CD8-positive, alpha-beta memory T cell (primary cell): ENCODE measurements at regions not wholly inside any gene's neighbourhood (a gene's known extent, or its start where the extent isn't known, plus 50 kb on each side); places are given as distances from the start of the nearest gene placed in this dataset.

ENCODE experiments used
- CTCF ChIA-PET: fragments of 350-600 bp; sonication (Branson Sonifier 250); formaldehyde crosslinking; loops from one replicate; lab custom pipeline; 2021; ENCODE audit warnings: antibody characterized with exemption; lab: Charles Lee
- POLR2A ChIA-PET: fragments of 350-600 bp; sonication (Branson Sonifier 250); formaldehyde crosslinking; loops from one replicate; lab custom pipeline; 2021; ENCODE audit warnings: antibody characterized with exemption; lab: Charles Lee
- DNase-seq, 5 donors: peaks; one replicate each; pipeline versions ENCODE4 v3.0.0 to v3.0.0-alpha.2; 2020 to 2022; ENCODE audit warnings: mixed read lengths in 1 of 5
- H3K27ac ChIP-seq: one replicate; pipeline ENCODE4 v1.7.0; 2013; ENCODE audit warnings: low read depth, mild to moderate bottlenecking, low read length, moderate library complexity
- H3K27me3 ChIP-seq: 2 replicates; pipeline ENCODE4 v1.7.0; 2013; ENCODE audit warnings: low read length, mild to moderate bottlenecking; ENCODE audit not compliant: insufficient read depth, poor library complexity, severe bottlenecking
- H3K36me3 ChIP-seq: 2 replicates; pipeline ENCODE4 v1.7.0; 2013; ENCODE audit warnings: mild to moderate bottlenecking, low read length, moderate library complexity; ENCODE audit not compliant: insufficient read depth
- H3K4me1 ChIP-seq: 2 replicates; pipeline ENCODE4 v1.7.0; 2013; ENCODE audit warnings: mild to moderate bottlenecking, low read length, moderate library complexity; ENCODE audit not compliant: insufficient read depth
- H3K4me3 ChIP-seq: 2 replicates; pipeline ENCODE4 v1.7.0; 2013; ENCODE audit warnings: mild to moderate bottlenecking, low read length
- H3K9me3 ChIP-seq: 2 replicates; pipeline ENCODE4 v1.7.0; 2013; ENCODE audit warnings: mild to moderate bottlenecking, low read length
- H3K27ac Mint-ChIP-seq, 8 donors: one replicate each; pipeline ENCODE4 v1.8.0; 2020 to 2021; ENCODE audit warnings: mixed read lengths in 8 of 8, mild to moderate bottlenecking in 6 of 8, inconsistent platforms in 3 of 8, moderate library complexity in 3 of 8
- H3K27me3 Mint-ChIP-seq, 2 donors: one replicate each; pipeline ENCODE4 v1.8.0; 2020 to 2021; ENCODE audit warnings: mixed read lengths in 2 of 2, mild to moderate bottlenecking in 1 of 2, moderate library complexity in 1 of 2
- H3K36me3 Mint-ChIP-seq, 3 donors: one replicate each; pipeline ENCODE4 v1.8.0; 2020 to 2021; ENCODE audit warnings: mixed read lengths in 3 of 3, inconsistent platforms in 1 of 3, mild to moderate bottlenecking in 1 of 3
- H3K4me1 Mint-ChIP-seq, 3 donors: one replicate each; pipeline ENCODE4 v1.8.0; 2020 to 2021; ENCODE audit warnings: mixed read lengths in 3 of 3, inconsistent platforms in 1 of 3, mild to moderate bottlenecking in 1 of 3
- H3K4me3 Mint-ChIP-seq, 7 donors: one replicate each; pipeline ENCODE4 v1.8.0; 2020 to 2021; ENCODE audit warnings: mixed read lengths in 7 of 7, mild to moderate bottlenecking in 6 of 7, moderate library complexity in 4 of 7, inconsistent platforms in 2 of 7
- H3K9me3 Mint-ChIP-seq, 5 donors: one replicate each; pipeline ENCODE4 v1.8.0; 2020 to 2022; ENCODE audit warnings: mixed read lengths in 5 of 5, mild to moderate bottlenecking in 3 of 5, moderate library complexity in 2 of 5, inconsistent platforms in 1 of 5

DNA sequence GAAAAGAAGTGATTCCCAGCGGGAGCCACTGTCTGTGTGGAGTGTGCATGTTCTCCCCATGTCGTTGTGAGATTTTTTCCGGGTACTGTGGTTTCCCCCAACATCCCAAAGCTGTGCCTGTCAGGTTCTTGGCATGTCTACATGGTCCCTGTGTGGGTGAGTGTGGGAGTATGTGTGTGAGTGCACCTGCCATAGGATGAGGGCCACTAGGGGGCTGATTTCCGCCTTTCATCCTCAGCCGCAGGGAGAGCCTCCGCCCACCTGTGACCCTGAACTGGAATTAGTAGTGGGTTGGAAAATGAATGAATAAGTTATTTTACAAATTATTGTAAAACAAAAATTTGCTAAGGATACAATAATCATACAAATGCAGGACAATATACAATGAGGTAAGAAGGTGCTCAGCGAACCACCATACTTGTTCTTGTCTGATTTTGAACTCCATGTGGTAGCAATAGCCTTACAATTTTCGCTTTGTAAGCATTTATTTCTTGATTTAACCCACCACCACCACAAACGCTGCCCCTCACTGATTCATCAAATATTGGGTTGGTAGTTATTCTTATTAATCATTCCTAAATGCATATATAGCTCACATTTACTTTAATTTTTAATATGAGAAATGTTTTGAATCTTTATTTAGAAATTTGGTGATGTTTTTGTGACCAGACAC, 641.2 kb upstream of the VSTM2A start:
- no peak overlapping the region for H3K27ac Mint-ChIP-seq
- Histone ChIP-seq H3K27ac (no peak overlapping the region), H3K4me3 (no peak overlapping the region), H3K36me3 (no peaks in the 10 kb centered on the region), H3K27me3 (no peaks in the 10 kb centered on the region), H3K9me3 (no peaks in the 10 kb centered on the region), H3K4me1 (no peaks in the 10 kb centered on the region)
- POLR2A ChIA-PET: no interaction called here
- CTCF ChIA-PET: no interaction called here
- no peaks in the 10 kb centered on the region for H3K4me1 Mint-ChIP-seq
- no peak overlapping the region for H3K4me3 Mint-ChIP-seq
- H3K36me3 Mint-ChIP-seq: peaks cover 0 to 2% (median 0%) of the 10 kb centered on the region in 3 donors
- peaks cover 9 to 45% (median 17%) of the 10 kb centered on the region in 5 donors for H3K9me3 Mint-ChIP-seq
- no peak for DNase-seq
- H3K27me3 Mint-ChIP-seq: no peaks in the 10 kb centered on the region

DNA sequence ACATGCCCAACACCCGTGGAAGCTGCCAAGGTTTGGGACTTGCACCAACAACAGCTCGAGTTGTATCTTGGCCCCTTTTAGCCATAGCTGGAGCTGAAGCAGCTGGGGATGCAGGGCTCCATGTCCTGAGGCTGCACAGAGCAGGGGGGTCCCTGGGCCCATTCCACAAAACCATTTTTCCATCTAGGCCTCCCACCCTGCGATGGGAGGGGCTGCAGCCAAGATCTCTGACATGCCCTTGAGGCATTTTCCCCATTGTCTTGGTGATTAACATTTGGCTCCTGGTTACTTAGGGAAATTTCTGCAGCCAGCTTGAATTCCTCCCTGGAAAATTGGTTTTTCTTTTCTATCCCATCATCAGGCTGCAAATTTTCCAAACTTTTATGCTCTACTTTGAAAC, 637.8 kb upstream of the VSTM2A start:
- H3K9me3 ChIP-seq: no peaks in the 10 kb centered on the region
- no peak for DNase-seq
- H3K4me1 Mint-ChIP-seq: no peaks in the 10 kb centered on the region
- no peaks in the 10 kb centered on the region for H3K27me3 Mint-ChIP-seq
- H3K4me3 ChIP-seq: no peak overlapping the region
- no peak overlapping the region for H3K27ac Mint-ChIP-seq
- H3K4me1 ChIP-seq: no peaks in the 10 kb centered on the region
- CTCF ChIA-PET: no interaction called here
- H3K36me3 ChIP-seq: no peaks in the 10 kb centered on the region
- H3K4me3 Mint-ChIP-seq: no peak overlapping the region
- peaks cover 7 to 40% (median 33%) of the 10 kb centered on the region in 5 donors for H3K9me3 Mint-ChIP-seq
- H3K27me3 ChIP-seq: no peaks in the 10 kb centered on the region
- H3K36me3 Mint-ChIP-seq: peaks cover 0 to 2% (median 0%) of the 10 kb centered on the region in 3 donors
- H3K27ac ChIP-seq: no peak overlapping the region
- POLR2A ChIA-PET: no interaction called here

DNA sequence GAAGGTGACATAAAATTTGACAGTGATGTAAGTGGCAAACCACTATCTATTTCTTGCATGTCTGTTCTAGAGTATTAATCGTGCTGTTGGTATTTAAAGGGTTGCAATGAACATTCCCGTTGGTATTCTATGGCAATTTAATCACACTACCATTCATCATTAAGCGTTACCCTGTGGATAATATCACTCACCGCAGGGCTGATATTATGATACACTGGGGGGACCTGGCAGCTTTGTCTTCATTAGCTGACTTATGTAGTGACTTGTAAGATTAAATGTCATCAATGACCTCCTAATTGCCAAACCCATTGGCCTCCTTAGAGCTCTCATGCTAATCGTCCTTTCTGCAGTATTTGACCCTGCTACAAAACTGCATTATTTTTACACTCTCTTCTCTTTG, 624.5 kb upstream of the VSTM2A start:
- no peaks in the 10 kb centered on the region for H3K4me1 Mint-ChIP-seq

DNA sequence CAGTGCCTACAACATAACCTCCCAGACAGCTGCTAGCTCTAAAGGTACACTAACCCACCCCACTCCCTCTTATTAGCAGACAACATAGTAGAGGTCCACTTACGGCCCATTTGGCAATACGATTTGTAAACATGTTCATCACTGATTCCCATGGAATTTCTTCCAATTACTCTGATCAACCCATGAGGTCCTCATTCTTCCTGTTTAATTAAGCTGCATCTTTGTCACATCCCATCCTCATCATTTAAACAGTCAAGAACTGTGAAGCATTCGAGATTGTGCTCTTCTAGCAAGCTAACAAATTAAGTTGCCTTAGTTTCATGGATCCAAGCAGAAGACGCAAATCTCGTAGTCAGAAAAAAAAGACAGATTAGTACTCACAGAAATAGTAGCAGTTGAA, 622.2 kb upstream of the VSTM2A start:
- POLR2A ChIA-PET: no interaction called here
- DNase-seq: no peak
- Histone ChIP-seq H3K36me3 (no peaks in the 10 kb centered on the region), H3K4me1 (no peaks in the 10 kb centered on the region), H3K27me3 (no peaks in the 10 kb centered on the region), H3K4me3 (no peak overlapping the region), H3K9me3 (no peaks in the 10 kb centered on the region), H3K27ac (no peak overlapping the region)
- Mint-ChIP-seq H3K9me3 (peaks cover 10 to 39% (median 20%) of the 10 kb centered on the region in 5 donors), H3K4me3 (no peak overlapping the region), H3K4me1 (no peaks in the 10 kb centered on the region), H3K27ac (no peak overlapping the region), H3K27me3 (no peaks in the 10 kb centered on the region), H3K36me3 (no peaks in the 10 kb centered on the region)
- CTCF ChIA-PET: no interaction called here

More for the DNA sequence above, 624.5 kb upstream of the VSTM2A start:
- H3K9me3 ChIP-seq: no peaks in the 10 kb centered on the region
- POLR2A ChIA-PET: no interaction called here
- Mint-ChIP-seq H3K27me3 (no peaks in the 10 kb centered on the region), H3K4me3 (no peak overlapping the region), H3K27ac (no peak overlapping the region), H3K9me3 (peaks cover 12 to 35% (median 15%) of the 10 kb centered on the region in 5 donors), H3K36me3 (no peaks in the 10 kb centered on the region)
- CTCF ChIA-PET: no interaction called here
- no peak overlapping the region for H3K4me3 ChIP-seq
- DNase-seq: no peak
- H3K36me3 ChIP-seq: no peaks in the 10 kb centered on the region
- H3K27ac ChIP-seq: no peak overlapping the region
- no peaks in the 10 kb centered on the region for H3K4me1 ChIP-seq
- H3K27me3 ChIP-seq: no peaks in the 10 kb centered on the region

DNA sequence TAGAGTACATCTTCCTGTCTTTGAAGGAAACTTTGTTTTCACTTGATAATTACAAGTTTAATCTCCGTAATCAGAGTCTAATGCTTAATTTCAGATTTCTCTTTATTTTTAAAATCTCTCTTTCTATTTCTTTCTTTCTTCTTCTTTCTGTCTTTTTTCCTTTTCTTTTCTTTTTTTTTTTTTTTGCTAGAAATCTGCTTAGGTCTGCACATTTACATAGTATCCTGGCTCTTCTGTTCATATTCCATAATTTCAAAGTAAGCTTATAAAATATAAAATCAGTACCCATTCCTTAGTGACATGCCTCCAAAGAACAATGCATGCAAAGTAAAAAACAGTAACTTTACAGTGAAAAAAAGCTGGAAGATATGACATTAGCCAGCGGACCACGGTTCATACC, 601.7 kb upstream of the VSTM2A start:
- no peak for DNase-seq
- CTCF ChIA-PET: no interaction called here
- Mint-ChIP-seq H3K27me3 (no peaks in the 10 kb centered on the region), H3K4me3 (no peak overlapping the region), H3K36me3 (no peaks in the 10 kb centered on the region), H3K4me1 (no peaks in the 10 kb centered on the region), H3K9me3 (peaks cover 5 to 25% (median 21%) of the 10 kb centered on the region in 5 donors), H3K27ac (no peak overlapping the region)
- Histone ChIP-seq H3K9me3 (no peaks in the 10 kb centered on the region), H3K4me3 (no peak overlapping the region), H3K27ac (no peak overlapping the region), H3K27me3 (no peaks in the 10 kb centered on the region), H3K4me1 (no peaks in the 10 kb centered on the region), H3K36me3 (no peaks in the 10 kb centered on the region)
- POLR2A ChIA-PET: no interaction called here

DNA sequence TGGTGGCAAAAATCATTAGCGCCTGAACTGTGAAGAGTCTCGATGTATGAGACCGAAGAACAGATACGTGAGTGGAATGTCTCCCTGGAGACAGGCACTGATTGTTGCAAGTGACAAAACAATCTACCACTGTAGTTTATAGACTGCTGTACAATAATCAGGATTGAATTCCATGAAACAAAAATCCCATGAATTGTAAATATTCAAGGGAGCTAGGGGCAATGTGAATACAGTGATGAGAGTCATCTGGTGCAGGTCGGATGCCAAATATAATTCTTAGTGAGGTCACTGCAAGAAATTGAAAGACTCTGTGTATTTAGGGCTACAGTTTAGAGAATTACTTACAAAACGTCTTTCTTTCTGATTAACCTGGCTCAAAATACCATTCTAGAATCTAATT, 594.4 kb upstream of the VSTM2A start:
- Mint-ChIP-seq H3K4me1 (no peaks in the 10 kb centered on the region), H3K9me3 (peaks cover 7 to 37% (median 15%) of the 10 kb centered on the region in 5 donors), H3K27me3 (no peaks in the 10 kb centered on the region), H3K27ac (no peak overlapping the region), H3K36me3 (no peaks in the 10 kb centered on the region), H3K4me3 (no peak overlapping the region)
- no peaks in the 10 kb centered on the region for H3K9me3 ChIP-seq
- no peak for DNase-seq
- no peaks in the 10 kb centered on the region for H3K27me3 ChIP-seq
- POLR2A ChIA-PET: no interaction called here
- CTCF ChIA-PET: no interaction called here
- no peaks in the 10 kb centered on the region for H3K4me1 ChIP-seq
- no peak overlapping the region for H3K4me3 ChIP-seq
- no peaks in the 10 kb centered on the region for H3K36me3 ChIP-seq
- H3K27ac ChIP-seq: no peak overlapping the region

DNA sequence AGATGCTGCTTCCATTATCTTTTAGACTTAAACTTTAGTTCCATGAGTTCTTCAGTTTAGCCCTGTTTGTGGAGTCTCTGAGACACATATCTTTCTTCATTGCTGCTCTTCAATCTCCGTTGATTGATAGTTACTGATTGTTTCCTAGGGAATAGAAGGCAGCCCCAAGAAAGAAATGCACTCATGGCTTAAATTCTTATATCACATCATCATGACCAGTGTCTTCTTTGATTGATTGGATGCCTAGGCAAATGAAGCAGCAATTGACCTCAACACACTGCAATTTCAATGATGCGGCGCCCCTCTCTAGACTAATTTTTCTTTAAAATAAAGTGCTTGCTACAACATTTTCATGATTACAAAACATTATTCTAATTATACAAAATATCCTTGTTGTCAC, 576.5 kb upstream of the VSTM2A start:
- Mint-ChIP-seq H3K27ac (no peak overlapping the region), H3K9me3 (peaks cover 5 to 24% (median 14%) of the 10 kb centered on the region in 5 donors), H3K4me3 (no peak overlapping the region), H3K4me1 (no peaks in the 10 kb centered on the region), H3K27me3 (no peaks in the 10 kb centered on the region), H3K36me3 (peaks cover 0 to 1% (median 0%) of the 10 kb centered on the region in 3 donors)
- no peak overlapping the region for H3K4me3 ChIP-seq
- no peaks in the 10 kb centered on the region for H3K9me3 ChIP-seq
- H3K36me3 ChIP-seq: no peaks in the 10 kb centered on the region
- POLR2A ChIA-PET: no interaction called here
- CTCF ChIA-PET: no interaction called here
- DNase-seq: no peak
- no peaks in the 10 kb centered on the region for H3K27me3 ChIP-seq
- H3K27ac ChIP-seq: no peak overlapping the region
- H3K4me1 ChIP-seq: no peaks in the 10 kb centered on the region

DNA sequence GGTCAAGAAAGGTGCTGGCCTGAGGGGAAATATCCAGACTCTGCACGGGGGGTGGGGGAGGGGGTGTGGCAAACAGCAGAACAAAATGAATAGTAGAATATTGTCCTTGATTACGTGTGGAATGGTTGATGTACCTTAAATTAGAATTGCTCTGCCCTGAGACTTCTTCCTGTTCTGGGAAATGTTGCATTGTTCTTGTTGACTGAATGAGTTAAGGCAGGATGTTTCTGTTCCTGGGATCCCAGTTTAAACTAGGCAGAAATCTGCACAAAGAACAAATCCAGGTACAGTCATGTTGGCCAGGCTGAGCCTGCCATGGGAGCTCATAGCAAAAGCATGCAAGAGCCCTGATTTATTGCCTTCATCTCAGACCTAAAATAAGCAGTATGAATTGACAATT, 558.7 kb upstream of the VSTM2A start:
- H3K27ac Mint-ChIP-seq: no peak overlapping the region
- Histone ChIP-seq H3K27ac (no peak overlapping the region), H3K4me1 (no peaks in the 10 kb centered on the region), H3K27me3 (no peaks in the 10 kb centered on the region), H3K4me3 (no peak overlapping the region), H3K9me3 (no peaks in the 10 kb centered on the region), H3K36me3 (no peaks in the 10 kb centered on the region)
- H3K27me3 Mint-ChIP-seq: no peaks in the 10 kb centered on the region
- no peak for DNase-seq
- ChIA-PET POLR2A (no interaction called here), CTCF (no interaction called here)
- no peaks in the 10 kb centered on the region for H3K4me1 Mint-ChIP-seq
- peaks cover 10 to 31% (median 13%) of the 10 kb centered on the region in 5 donors for H3K9me3 Mint-ChIP-seq
- no peak overlapping the region for H3K4me3 Mint-ChIP-seq
- H3K36me3 Mint-ChIP-seq: no peaks in the 10 kb centered on the region
